ENCODE measurements at regions not wholly inside any gene's neighbourhood (a gene's known extent, or its start where the extent isn't known, plus 50 kb on each side); places are given as distances from the start of the nearest gene placed in this dataset.

GRCh38 chr16:7185165-7185564 lies 147.5 kb upstream of the RBFOX1 start:
- TF ChIP-seq, protein P1, sequence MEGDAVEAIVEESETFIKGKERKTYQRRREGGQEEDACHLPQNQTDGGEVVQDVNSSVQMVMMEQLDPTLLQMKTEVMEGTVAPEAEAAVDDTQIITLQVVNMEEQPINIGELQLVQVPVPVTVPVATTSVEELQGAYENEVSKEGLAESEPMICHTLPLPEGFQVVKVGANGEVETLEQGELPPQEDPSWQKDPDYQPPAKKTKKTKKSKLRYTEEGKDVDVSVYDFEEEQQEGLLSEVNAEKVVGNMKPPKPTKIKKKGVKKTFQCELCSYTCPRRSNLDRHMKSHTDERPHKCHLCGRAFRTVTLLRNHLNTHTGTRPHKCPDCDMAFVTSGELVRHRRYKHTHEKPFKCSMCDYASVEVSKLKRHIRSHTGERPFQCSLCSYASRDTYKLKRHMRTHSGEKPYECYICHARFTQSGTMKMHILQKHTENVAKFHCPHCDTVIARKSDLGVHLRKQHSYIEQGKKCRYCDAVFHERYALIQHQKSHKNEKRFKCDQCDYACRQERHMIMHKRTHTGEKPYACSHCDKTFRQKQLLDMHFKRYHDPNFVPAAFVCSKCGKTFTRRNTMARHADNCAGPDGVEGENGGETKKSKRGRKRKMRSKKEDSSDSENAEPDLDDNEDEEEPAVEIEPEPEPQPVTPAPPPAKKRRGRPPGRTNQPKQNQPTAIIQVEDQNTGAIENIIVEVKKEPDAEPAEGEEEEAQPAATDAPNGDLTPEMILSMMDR (IDR thresholded peaks at IDR 0.05), result no peak
- TF ChIP-seq POLR2AphosphoS5 (IDR thresholded peaks at IDR 0.05) (no peak), POLR2A (IDR thresholded peaks at IDR 0.05) (no peak)

Measured in breast epithelium (tissue), 3 donors.